Eye (tissue), 1 donor: ENCODE measurements at regions not wholly inside any gene's neighbourhood (a gene's known extent, or its start where the extent isn't known, plus 50 kb on each side); places are given as distances from the start of the nearest gene placed in this dataset.
A peak's percentile ranks its signal among the peaks of the same experiment; 100 is the strongest.
"Not testable (repeated sequence)": the region's sequence is repeated elsewhere in the genome, so short reads cannot be mapped to it uniquely, and the experiment has no call there.

Experiments used
- DNase-seq: peaks from one replicate; pipeline ENCODE4 v3.0.0-alpha.2; 2015

- DNase-seq, result no peak
Measured at GRCh38 chr6:11486959-11487358, 50.6 kb upstream of the TMEM170B start.

DNA sequence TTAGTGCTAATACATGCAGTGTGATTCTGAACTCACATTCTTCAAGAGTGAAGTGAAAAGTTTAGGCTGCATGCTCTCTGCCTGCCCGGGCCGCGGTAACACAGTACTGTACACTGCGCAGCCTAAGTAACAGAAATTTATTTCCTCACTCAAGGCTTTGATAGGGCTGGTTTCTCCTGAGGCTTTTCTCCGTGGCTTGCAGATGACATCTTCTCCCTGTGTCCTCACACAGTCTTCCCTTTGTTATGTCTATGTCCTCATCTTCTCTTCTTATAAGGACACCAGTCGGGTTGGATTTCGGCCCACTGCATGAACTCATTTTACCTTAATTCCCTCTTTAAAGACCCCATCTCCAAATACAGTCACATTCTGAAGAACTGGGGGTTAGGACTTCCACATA lies 51.1 kb upstream of the TMEM170B start:
- no peak for DNase-seq

GRCh38 chr6:11486051-11486450 lies 51.5 kb upstream of the TMEM170B start:
- peak; percentile 41 for DNase-seq

DNA sequence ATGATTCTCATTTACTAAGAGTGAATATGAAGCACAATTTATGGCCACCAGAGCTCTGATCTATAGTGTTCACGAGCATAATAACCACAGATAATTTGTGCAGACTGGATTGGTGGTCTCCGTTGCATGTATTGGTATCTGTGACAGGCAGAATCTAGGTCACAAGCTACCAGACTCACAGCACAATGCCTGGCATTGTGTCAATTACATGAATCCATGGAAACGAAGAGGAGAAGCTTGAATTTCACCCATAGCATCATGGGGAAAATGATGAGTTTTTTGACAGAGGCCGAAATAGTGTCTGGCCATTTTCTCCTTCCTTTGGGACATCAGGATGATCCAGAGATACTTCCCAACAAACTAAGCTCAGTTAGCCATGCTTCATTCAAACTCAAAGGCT lies 52.3 kb upstream of the TMEM170B start:
- peak; percentile 90 for DNase-seq

GRCh38 chr6:11484441-11484840 lies 53.1 kb upstream of the TMEM170B start:
- DNase-seq, result no peak

DNA sequence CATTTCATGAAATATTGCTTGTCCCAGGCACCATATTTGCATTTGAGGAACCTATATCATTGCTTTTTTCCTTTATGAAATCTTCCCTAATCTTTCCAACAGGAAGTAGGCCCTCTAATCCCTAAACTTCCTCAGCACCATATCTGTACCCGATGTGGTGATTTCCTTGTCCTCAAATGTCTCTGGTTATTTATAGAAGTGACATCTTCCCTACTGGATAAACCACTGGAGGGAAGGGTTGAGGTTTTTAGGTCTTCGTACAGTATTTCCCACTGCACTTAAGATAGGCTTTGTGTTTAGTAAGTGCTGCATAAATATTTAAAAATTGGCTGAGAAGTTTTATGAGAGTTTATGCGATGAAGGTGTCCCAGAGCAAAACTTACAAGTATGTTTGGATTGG lies 54.9 kb upstream of the TMEM170B start:
- no peak for DNase-seq

GRCh38 chr6:11480541-11480940 lies 57.0 kb upstream of the TMEM170B start:
- no peak for DNase-seq

- no peak for DNase-seq
Measured at GRCh38 chr6:11479296-11479695, 58.3 kb upstream of the TMEM170B start.

DNA sequence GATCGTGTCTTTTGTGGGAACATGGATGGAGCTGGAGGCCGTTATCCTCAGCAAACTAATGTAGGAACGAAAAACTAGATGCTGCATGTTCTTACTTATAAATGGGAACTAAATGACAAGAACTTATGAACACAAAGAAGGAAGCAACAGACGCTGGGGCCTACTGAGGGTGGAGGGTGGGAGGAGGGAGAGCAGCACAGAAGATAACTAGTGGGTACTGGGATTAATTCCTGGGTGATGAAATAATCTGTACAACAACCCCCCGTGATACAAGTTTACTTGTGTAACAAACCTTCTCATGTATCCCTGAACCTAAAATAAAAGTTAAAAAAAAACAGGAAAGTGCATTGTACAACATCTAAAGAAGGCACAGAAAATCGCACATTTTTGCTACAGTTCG lies 59.0 kb upstream of the TMEM170B start:
- no peak for DNase-seq

DNA sequence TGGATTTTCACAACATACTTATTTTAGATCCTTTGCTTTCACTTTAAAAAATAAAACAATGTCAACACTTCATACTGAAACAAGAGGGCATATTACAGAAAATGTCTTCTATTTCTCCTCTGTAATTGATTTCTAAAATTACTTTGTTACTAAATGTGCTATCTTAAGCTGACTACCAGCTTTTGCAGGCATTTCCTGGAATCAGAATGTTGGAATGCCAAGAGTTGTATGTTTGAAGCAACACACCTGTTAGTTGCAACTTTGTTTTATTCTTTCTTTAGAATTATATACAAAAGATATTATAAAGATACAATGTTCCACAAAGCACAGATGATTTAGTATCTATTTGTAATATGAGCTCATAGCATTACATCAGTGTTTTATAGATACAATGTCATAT lies 62.5 kb upstream of the TMEM170B start:
- no peak for DNase-seq

- peak; percentile 65 for DNase-seq
Measured at GRCh38 chr6:11473008-11473740, 64.4 kb upstream of the TMEM170B start.

- DNase-seq, result no peak
Measured at GRCh38 chr6:11471261-11471660, 66.3 kb upstream of the TMEM170B start.

- DNase-seq, result no peak
Measured at GRCh38 chr6:11469684-11470083, 67.9 kb upstream of the TMEM170B start.

DNA sequence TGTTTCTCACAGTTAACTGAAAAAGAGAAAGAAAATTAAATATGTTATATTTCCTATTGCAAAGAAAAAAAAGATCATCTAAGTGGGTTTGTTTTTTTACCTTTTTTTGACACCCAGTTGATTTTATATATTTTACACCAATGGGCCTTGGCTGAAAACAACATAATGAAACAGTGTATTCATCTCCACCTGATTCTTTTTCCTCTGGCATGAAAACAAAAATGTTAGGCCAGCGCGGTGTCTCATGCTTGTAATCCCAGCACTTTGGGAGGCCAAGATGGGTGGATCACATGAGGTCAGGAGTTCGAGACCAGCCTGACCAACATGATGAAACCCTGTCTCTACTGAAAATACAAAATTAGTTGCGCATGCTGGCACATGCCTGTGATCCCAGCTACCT lies 69.3 kb upstream of the TMEM170B start:
- not testable (repeated sequence) for DNase-seq

DNA sequence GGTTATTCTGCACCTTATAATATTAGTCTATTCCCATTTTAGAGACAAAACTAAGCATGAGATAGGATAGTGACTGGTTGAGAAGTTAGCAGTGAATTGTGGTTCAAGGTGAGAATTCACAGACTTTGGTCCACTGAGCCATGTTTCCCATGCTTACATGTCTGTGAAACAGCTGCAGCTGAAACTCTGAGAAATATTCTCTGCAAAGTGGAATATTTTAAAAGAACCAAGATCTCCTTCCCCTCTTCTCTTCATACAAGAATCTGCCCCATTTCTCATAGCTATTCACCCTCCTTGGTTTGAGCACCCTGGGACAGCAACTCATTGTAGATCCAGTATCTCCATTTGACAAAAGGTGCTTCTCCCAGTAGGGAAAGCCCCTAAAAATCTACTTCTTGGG lies 70.2 kb upstream of the TMEM170B start:
- no peak for DNase-seq

- no peak for DNase-seq
Measured at GRCh38 chr6:11463398-11463780, 74.2 kb upstream of the TMEM170B start.

DNA sequence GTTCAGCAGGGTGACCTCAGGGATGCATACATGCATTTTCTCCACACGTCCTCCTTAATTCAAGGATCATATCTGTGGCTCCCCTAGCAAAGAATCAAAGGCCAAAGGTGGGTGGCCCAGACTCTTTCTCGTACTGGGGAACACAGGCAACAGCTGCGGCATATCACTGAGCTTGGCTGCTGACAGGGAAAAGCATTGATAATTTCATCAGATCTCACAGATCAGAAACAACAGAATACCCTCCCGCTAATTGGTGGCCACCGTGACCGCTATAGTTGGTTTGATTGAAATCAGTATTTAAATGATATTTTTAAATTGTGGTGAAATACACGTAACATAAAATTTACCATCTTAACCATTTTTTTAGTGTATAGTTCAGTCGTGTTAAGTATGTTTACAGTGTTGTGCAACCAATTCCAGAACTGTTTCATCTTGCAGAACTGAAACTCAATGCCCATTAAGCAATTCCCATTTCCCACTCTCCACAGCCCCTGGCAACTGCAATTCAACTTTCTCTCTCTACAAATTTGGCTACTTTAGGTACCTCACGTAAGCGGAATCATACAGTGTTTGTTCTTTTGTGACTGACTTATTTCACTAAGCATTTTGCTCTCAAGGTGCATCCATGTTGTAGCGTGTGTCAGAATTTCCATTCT lies 74.7 kb upstream of the TMEM170B start:
- DNase-seq, result no peak

DNA sequence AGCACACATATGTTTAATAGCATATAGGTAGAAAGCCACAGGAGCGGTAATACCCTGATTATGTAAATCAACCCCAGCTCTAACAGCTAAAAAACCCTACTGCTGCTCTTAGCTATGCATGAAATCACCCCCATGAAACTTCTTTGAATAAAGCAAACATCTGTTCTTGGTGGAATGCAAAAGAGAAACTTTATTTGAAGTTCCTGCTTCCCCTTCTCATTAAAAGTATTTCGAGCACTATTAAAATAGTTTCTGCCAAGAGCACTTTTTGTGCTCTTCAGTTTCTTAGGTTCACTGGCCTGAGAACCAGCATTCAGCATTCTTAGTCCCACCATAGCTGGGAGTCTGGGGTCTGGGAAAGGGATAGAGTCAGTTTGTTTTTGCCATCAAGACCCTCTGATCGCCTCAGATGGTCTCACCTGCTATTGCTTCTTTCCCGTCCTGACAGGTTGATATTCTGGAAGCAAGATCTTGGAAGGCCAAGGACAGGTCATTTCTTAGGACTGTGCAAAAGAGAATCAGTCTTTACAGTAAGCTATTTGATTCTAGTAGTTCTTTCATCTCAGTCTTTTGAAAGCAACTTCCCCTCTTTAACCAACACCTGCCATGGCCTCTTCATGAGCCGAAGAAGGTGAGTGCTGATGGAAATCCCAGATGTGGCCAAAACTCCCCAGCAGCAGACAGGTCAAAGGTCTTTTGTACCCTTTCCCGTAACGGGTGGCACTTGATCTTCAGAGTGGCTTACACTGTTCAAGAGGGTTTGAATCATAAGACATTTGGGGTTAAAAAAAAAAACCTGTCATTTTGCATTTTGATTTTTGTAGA lies 76.5 kb upstream of the TMEM170B start:
- no peak for DNase-seq

DNA sequence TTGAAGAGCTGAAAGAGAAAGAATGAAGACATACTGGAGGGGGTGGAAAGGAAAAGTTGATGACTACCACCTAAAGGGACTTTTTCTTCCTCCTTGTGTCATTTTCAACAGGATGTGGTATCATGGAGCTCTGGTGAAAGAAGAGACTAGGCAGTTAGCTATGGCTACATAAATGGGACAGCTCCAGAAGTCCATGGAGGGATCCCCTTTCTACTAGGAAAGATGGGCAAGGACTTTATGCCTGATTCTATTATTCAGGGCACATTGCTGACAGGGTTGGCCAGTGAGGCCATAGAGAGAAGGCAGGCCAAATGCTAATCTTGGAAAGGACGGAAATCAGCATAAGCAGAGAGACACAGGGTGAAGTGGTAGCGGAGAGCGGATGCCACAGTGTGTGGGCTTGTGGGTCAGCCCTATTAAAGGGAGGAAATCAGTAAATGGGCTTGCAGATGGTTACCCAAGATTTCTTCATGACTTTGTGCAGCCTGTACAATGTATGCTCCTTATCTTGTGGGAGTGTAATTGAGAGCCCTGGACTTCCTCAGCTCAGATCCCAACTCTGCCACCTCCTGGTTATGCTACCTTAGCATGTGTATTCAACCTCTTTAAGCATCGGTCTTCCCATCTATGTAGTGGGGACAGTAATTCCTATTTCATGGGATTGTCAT lies 77.4 kb upstream of the TMEM170B start:
- DNase-seq, result no peak

- DNase-seq, result no peak
Measured at GRCh38 chr6:11459079-11459610, 78.4 kb upstream of the TMEM170B start.

DNA sequence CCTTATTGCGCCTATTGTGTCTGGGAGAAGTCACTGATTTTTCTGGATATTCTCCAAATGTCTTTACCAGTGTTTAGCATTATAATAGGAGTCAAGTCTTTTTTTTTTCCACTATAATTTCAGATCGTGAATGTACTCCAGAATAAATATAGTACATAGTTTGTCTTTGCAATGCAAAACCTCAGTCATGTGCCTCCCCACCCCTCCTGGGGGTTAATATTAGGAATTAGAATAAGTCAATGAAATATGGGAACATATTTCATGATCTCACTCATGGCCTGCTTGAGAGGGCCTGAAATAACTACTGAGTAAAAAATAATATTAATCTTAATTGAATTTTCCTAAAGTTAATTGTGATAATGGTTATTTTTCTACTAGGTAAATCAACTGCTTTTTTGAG lies 79.0 kb upstream of the TMEM170B start:
- DNase-seq, result no peak

GRCh38 chr6:11457422-11457821 lies 80.1 kb upstream of the TMEM170B start:
- not testable (repeated sequence) for DNase-seq

- DNase-seq, result not testable (repeated sequence)
Measured at GRCh38 chr6:11452106-11452505, 85.4 kb upstream of the TMEM170B start.
